GM19035 (cell line): ENCODE measurements at regions not wholly inside any gene's neighbourhood (a gene's known extent, or its start where the extent isn't known, plus 50 kb on each side); places are given as distances from the start of the nearest gene placed in this dataset.

Source experiments
- ATAC-seq: cut with Tn5 transposase; IDR thresholded peaks from one replicate; pipeline ENCODE4 v1.9.1; 2021; ENCODE audit not compliant: unreplicated experiment

GRCh38 chr16:80366023-80366422, 174.8 kb upstream of the DYNLRB2 start:
- no peak for ATAC-seq

GRCh38 chr16:80362816-80363215, 178.0 kb upstream of the DYNLRB2 start:
- ATAC-seq, result no peak

GRCh38 chr16:80356365-80356764, 184.4 kb upstream of the DYNLRB2 start:
- ATAC-seq, result no peak

GRCh38 chr16:80355335-80355734, 185.5 kb upstream of the DYNLRB2 start:
- no peak for ATAC-seq

- ATAC-seq, result no peak
Observed at GRCh38 chr16:80350061-80350460, 190.7 kb upstream of the DYNLRB2 start.

- no peak for ATAC-seq
Observed at GRCh38 chr16:80347900-80348299, 192.9 kb upstream of the DYNLRB2 start.

- ATAC-seq, result no peak
Observed at GRCh38 chr16:80347002-80347401, 193.8 kb upstream of the DYNLRB2 start.

GRCh38 chr16:80346111-80346632, 194.6 kb upstream of the DYNLRB2 start:
- ATAC-seq, result no peak

- no peak for ATAC-seq
Observed at GRCh38 chr16:80345701-80346100, 195.1 kb upstream of the DYNLRB2 start.

GRCh38 chr16:80344570-80344969, 196.2 kb upstream of the DYNLRB2 start:
- ATAC-seq, result no peak

GRCh38 chr16:80341263-80341662, 199.5 kb upstream of the DYNLRB2 start:
- no peak for ATAC-seq

- no peak for ATAC-seq
Observed at GRCh38 chr16:80337786-80338185, 203.0 kb upstream of the DYNLRB2 start.

GRCh38 chr16:80330803-80331202, 210.0 kb upstream of the DYNLRB2 start:
- no peak for ATAC-seq

- ATAC-seq, result no peak
Observed at GRCh38 chr16:80330150-80330549, 210.6 kb upstream of the DYNLRB2 start.

- ATAC-seq, result no peak
Observed at GRCh38 chr16:80327740-80328139, 213.1 kb upstream of the DYNLRB2 start.

- ATAC-seq, result no peak
Observed at GRCh38 chr16:80324371-80324770, 216.4 kb upstream of the DYNLRB2 start.

- no peak for ATAC-seq
Observed at GRCh38 chr16:80323808-80324195, 217.0 kb upstream of the DYNLRB2 start.

- ATAC-seq, result no peak
Observed at GRCh38 chr16:80323187-80323807, 217.5 kb upstream of the DYNLRB2 start.

GRCh38 chr16:80319181-80319580, 221.6 kb upstream of the DYNLRB2 start:
- no peak for ATAC-seq

- ATAC-seq, result no peak
Observed at GRCh38 chr16:80318107-80318506, 222.7 kb upstream of the DYNLRB2 start.

- no peak for ATAC-seq
Observed at GRCh38 chr16:80317599-80318037, 223.2 kb upstream of the DYNLRB2 start.

GRCh38 chr16:80317116-80317515, 223.7 kb upstream of the DYNLRB2 start:
- no peak for ATAC-seq

GRCh38 chr16:80314042-80314441, 226.8 kb upstream of the DYNLRB2 start:
- ATAC-seq, result no peak
